Mesenchymal stem cell (in vitro differentiated cells and primary cell): ENCODE measurements at regions not wholly inside any gene's neighbourhood (a gene's known extent, or its start where the extent isn't known, plus 50 kb on each side); places are given as distances from the start of the nearest gene placed in this dataset.

Experiments
- DNase-seq: peaks from one replicate; pipeline ENCODE4 v3.0.0-alpha.2; 2013
- H2AFZ ChIP-seq: one replicate; pipeline ENCODE4 v1.6.1; 2013; ENCODE audit warnings: low read depth, mild to moderate bottlenecking, control low read depth, inconsistent platforms, low read length, moderate library complexity
- H2AK5ac ChIP-seq: 2 replicates; pipeline ENCODE4 v1.6.1; 2013; ENCODE audit warnings: low read length, moderate library complexity, mild to moderate bottlenecking, inconsistent platforms; ENCODE audit not compliant: severe bottlenecking
- H2BK120ac ChIP-seq: one replicate; pipeline ENCODE4 v1.6.1; 2013; ENCODE audit warnings: low read depth, mild to moderate bottlenecking, inconsistent platforms, low read length, moderate library complexity
- H2BK12ac ChIP-seq, 2 experiments: one replicate each; pipeline ENCODE4 v1.6.1; 2013; ENCODE audit warnings: inconsistent platforms in 2 of 2, low read length in 2 of 2, mild to moderate bottlenecking in 2 of 2, moderate library complexity in 2 of 2, control low read depth in 1 of 2
- H2BK15ac ChIP-seq: one replicate; pipeline ENCODE4 v1.6.1; 2013; ENCODE audit warnings: mild to moderate bottlenecking, low read depth, inconsistent platforms; ENCODE audit not compliant: poor library complexity, severe bottlenecking
- H2BK5ac ChIP-seq: 2 replicates; pipeline ENCODE4 v1.6.1; 2013; ENCODE audit warnings: low read depth, mild to moderate bottlenecking, low read length, control low read depth, inconsistent platforms; ENCODE audit not compliant: poor library complexity, severe bottlenecking
- H3K14ac ChIP-seq, 2 experiments: one replicate each; pipeline ENCODE4 v1.6.1; 2013; ENCODE audit warnings: inconsistent platforms in 2 of 2, low read length in 2 of 2, control low read depth in 1 of 2, mild to moderate bottlenecking in 1 of 2, moderate library complexity in 1 of 2
- H3K18ac ChIP-seq, 2 experiments: one replicate each; pipeline ENCODE4 v1.6.1; 2013; ENCODE audit warnings: inconsistent platforms in 2 of 2, low read length in 2 of 2, control low read depth in 1 of 2, low read depth in 1 of 2, mild to moderate bottlenecking in 1 of 2
- H3K23ac ChIP-seq, 2 experiments: one replicate each; pipeline ENCODE4 v1.6.1; 2013; ENCODE audit warnings: inconsistent platforms in 2 of 2, low read length in 2 of 2, mild to moderate bottlenecking in 2 of 2, moderate library complexity in 2 of 2, control low read depth in 1 of 2
- H3K27ac ChIP-seq: 2 replicates; pipeline ENCODE4 v1.5.1; 2013; ENCODE audit warnings: mild to moderate bottlenecking, moderate library complexity, low read length, control low read depth, inconsistent platforms; ENCODE audit not compliant: poor library complexity, severe bottlenecking
- H3K27me3 ChIP-seq, 2 experiments: 2 replicates each; pipeline versions ENCODE4 v1.6.1 to v1.7.0; 2013; ENCODE audit warnings: low read length in 2 of 2, mild to moderate bottlenecking in 2 of 2, moderate library complexity in 2 of 2, control low read depth in 1 of 2, inconsistent platforms in 1 of 2; ENCODE audit not compliant: control insufficient read depth in 1 of 2, insufficient read depth in 1 of 2
- H3K36me3 ChIP-seq, 2 experiments: 2 replicates each; pipeline versions ENCODE4 v1.6.1 to v1.7.0; 2013; ENCODE audit warnings: low read length in 2 of 2, control low read depth in 1 of 2, inconsistent platforms in 1 of 2, low read depth in 1 of 2, mild to moderate bottlenecking in 1 of 2; ENCODE audit not compliant: insufficient read depth in 2 of 2, control insufficient read depth in 1 of 2
- H3K4ac ChIP-seq, 2 experiments: one replicate each; pipeline ENCODE4 v1.6.1; 2013; ENCODE audit warnings: inconsistent platforms in 2 of 2, low read length in 2 of 2, mild to moderate bottlenecking in 2 of 2, moderate library complexity in 2 of 2, control low read depth in 1 of 2, low read depth in 1 of 2
- H3K4me1 ChIP-seq: 2 replicates; pipeline ENCODE4 v1.6.1; 2013; ENCODE audit warnings: low read depth, low read length, control low read depth; ENCODE audit not compliant: control insufficient read depth, insufficient read depth
- H3K4me2 ChIP-seq: 2 replicates; pipeline ENCODE4 v1.6.1; 2013; ENCODE audit warnings: low read length, mild to moderate bottlenecking, inconsistent platforms; ENCODE audit not compliant: poor library complexity, severe bottlenecking
- H3K4me3 ChIP-seq, 2 experiments: 2 replicates each; pipeline versions ENCODE4 v1.5.1 to v1.7.0; 2013; ENCODE audit warnings: low read length in 2 of 2, mild to moderate bottlenecking in 2 of 2, control low read depth in 1 of 2, low read depth in 1 of 2; ENCODE audit not compliant: insufficient read depth in 1 of 2
- H3K79me1 ChIP-seq: replicated peaks from 2 replicates; pipeline ENCODE4 v1.6.1; 2013; ENCODE audit warnings: mild to moderate bottlenecking, control low read depth, low read length, inconsistent platforms; ENCODE audit not compliant: poor library complexity, severe bottlenecking
- H3K9ac ChIP-seq: 2 replicates; pipeline ENCODE4 v1.7.0; 2013; ENCODE audit warnings: mild to moderate bottlenecking, low read length, moderate library complexity
- H3K9me3 ChIP-seq: 2 replicates; pipeline ENCODE4 v1.7.0; 2013; ENCODE audit warnings: mild to moderate bottlenecking, low read length; ENCODE audit not compliant: control insufficient read depth
- H4K8ac ChIP-seq: one replicate; pipeline ENCODE4 v1.6.1; 2013; ENCODE audit warnings: inconsistent platforms, mild to moderate bottlenecking, low read length, moderate library complexity
- H4K91ac ChIP-seq: one replicate; pipeline ENCODE4 v1.6.1; 2013; ENCODE audit warnings: mild to moderate bottlenecking, low read length, inconsistent platforms
- WGBS: methylation state at CpG from one replicate; pipeline ENCODE4 v1.1.7; 2013; ENCODE audit warnings: mixed read lengths; 5-methylcytosine and 5-hydroxymethylcytosine counted together

DNA sequence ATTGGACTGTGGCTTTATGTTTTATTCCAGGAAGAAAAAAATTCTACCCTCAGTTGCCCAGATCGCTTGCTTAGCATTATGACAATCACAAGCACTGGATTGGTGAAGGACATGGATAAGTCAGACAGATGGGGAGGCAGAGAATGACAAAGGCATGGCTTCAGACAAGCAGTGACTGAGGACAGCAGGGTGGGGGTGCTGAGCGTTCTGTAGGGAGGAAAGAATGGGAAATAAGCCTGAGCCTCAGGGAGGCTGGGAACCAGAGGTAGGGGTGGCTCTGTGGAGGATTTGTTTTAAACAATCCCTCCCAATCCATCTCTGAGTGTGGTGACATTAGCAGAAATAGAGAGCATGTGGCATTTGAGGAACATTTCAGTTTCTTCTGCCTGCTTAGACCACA, 896.9 kb downstream of the CCSER2 start:
- Histone ChIP-seq H2AK5ac (no peak overlapping the region), H3K27ac (no peak overlapping the region), H3K18ac (no peak overlapping the region), H4K8ac (no peak overlapping the region), H3K4me1 (no peaks in the 10 kb centered on the region), H3K9me3 (no peaks in the 10 kb centered on the region), H3K9ac (no peak overlapping the region), H3K4me3 (no peak overlapping the region), H2AFZ (no peak overlapping the region), H3K36me3 (no peaks in the 10 kb centered on the region), H2BK12ac (no peak overlapping the region), H4K91ac (no peak overlapping the region), H2BK15ac (no peak overlapping the region), H2BK120ac (no peak overlapping the region), H3K79me1 (no peaks in the 10 kb centered on the region), H3K14ac (no peak overlapping the region), H3K4me2 (no peak overlapping the region), H3K27me3 (no peaks in the 10 kb centered on the region), H3K23ac (no peak overlapping the region), H2BK5ac (no peak overlapping the region), H3K4ac (no peak overlapping the region)
- 52% methylated on average over 2 of the region's 2 CpGs for WGBS
- no peak for DNase-seq

GRCh38 chr10:85226596-85226995, 898.2 kb downstream of the CCSER2 start:
- Histone ChIP-seq H3K9me3 (no peaks in the 10 kb centered on the region), H2BK5ac (no peak overlapping the region), H3K27ac (no peak overlapping the region), H3K4me1 (no peaks in the 10 kb centered on the region), H4K8ac (no peak overlapping the region), H2BK120ac (no peak overlapping the region), H3K23ac (no peak overlapping the region), H4K91ac (no peak overlapping the region), H3K18ac (no peak overlapping the region), H3K36me3 (no peaks in the 10 kb centered on the region), H3K4me3 (no peak overlapping the region), H3K14ac (no peak overlapping the region), H3K27me3 (no peaks in the 10 kb centered on the region), H2BK15ac (no peak overlapping the region), H3K4me2 (no peak overlapping the region), H2BK12ac (no peak overlapping the region), H2AFZ (no peak overlapping the region), H3K4ac (no peak overlapping the region), H3K79me1 (no peaks in the 10 kb centered on the region), H2AK5ac (no peak overlapping the region), H3K9ac (no peak overlapping the region)
- no peak for DNase-seq
- 82% methylated on average over 2 of the region's 2 CpGs for WGBS

- Histone ChIP-seq H3K14ac (no peak overlapping the region), H3K4me3 (no peak overlapping the region), H2BK120ac (no peak overlapping the region), H3K27me3 (no peaks in the 10 kb centered on the region), H2AFZ (no peak overlapping the region), H2BK5ac (no peak overlapping the region), H3K18ac (no peak overlapping the region), H3K4ac (no peak overlapping the region), H3K9ac (no peak overlapping the region), H2BK12ac (no peak overlapping the region), H3K23ac (no peak overlapping the region), H3K27ac (no peak overlapping the region), H3K4me1 (no peaks in the 10 kb centered on the region), H4K8ac (no peak overlapping the region), H3K9me3 (no peaks in the 10 kb centered on the region), H2BK15ac (no peak overlapping the region), H3K79me1 (no peaks in the 10 kb centered on the region), H3K4me2 (no peak overlapping the region), H2AK5ac (no peak overlapping the region), H3K36me3 (no peaks in the 10 kb centered on the region), H4K91ac (no peak overlapping the region)
- DNase-seq, result no peak
- WGBS, result 94% methylated on average over 1 of the region's 1 CpG
These were observed 900.3 kb downstream of the CCSER2 start for GRCh38 chr10:85228726-85229125.

DNA sequence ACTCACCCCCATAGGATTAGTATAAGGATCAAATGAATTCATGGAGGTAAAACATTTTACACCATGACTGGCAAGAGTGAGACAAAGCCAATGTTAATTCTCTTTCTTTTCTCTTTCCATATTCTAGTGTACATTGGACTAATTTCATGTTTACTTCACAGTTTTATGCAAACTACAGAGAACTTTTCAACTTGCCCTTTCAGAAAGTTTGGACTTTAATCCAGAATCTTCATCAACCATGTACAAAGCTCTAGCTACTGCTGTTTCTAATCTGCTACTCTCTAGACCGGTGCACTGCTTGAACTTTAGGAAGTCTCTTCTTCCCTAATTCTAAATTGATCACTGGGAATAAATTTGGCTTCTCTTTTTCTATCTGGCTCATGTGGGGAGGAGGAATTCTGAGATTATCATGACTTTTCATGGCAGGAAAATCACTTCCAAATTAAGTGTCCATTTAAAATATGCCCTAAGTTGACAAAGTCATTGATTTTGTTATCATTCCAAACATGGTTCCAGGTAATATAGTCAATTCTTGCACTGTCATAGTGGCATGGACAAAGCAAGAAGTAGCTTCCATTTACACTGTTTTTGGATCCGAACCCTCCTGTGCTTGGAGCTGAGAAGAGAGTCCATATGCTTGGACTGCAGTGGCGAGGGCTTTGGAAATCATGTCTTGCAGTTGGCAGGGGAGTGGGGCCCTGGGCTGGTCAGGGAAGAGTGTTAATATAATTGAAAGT, 903.3 kb downstream of the CCSER2 start:
- H4K91ac ChIP-seq, result no peak overlapping the region
- DNase-seq, result no peak
- no peak overlapping the region for H2AFZ ChIP-seq
- no peaks in the 10 kb centered on the region for H3K4me1 ChIP-seq
- H3K36me3 ChIP-seq, result no peaks in the 10 kb centered on the region
- no peak overlapping the region for H2BK5ac ChIP-seq
- no peak overlapping the region for H3K4me2 ChIP-seq
- no peaks in the 10 kb centered on the region for H3K79me1 ChIP-seq
- H3K18ac ChIP-seq, result no peak overlapping the region
- no peak overlapping the region for H3K14ac ChIP-seq
- no peak overlapping the region for H2BK120ac ChIP-seq
- H4K8ac ChIP-seq, result no peak overlapping the region
- H2BK12ac ChIP-seq, result no peak overlapping the region
- H3K4me3 ChIP-seq, result no peak overlapping the region
- 55% methylated on average over 2 of the region's 3 CpGs for WGBS
- no peaks in the 10 kb centered on the region for H3K27me3 ChIP-seq
- no peak overlapping the region for H3K23ac ChIP-seq
- no peak overlapping the region for H2BK15ac ChIP-seq
- H3K27ac ChIP-seq, result no peak overlapping the region
- no peak overlapping the region for H3K9ac ChIP-seq
- H3K4ac ChIP-seq, result no peak overlapping the region
- no peaks in the 10 kb centered on the region for H3K9me3 ChIP-seq
- H2AK5ac ChIP-seq, result no peak overlapping the region
